GM12865 (cell line): ENCODE measurements at regions not wholly inside any gene's neighbourhood (a gene's known extent, or its start where the extent isn't known, plus 50 kb on each side); places are given as distances from the start of the nearest gene placed in this dataset.

Source experiments
- DNase-seq: peaks from one replicate; pipeline ENCODE4 v3.0.0; 2010; ENCODE audit warnings: low read depth
- H3K4me3 ChIP-seq: 2 replicates; pipeline ENCODE4 v1.5.1; 2011; ENCODE audit warnings: mild to moderate bottlenecking, low read depth, low read length, control low read depth
- TF ChIP-seq, protein P1 (sequence below): IDR thresholded peaks from 2 replicates; pipeline ENCODE4 v1.5.1; 2011; ENCODE audit warnings: low read length, control low read depth, low read depth, inconsistent platforms; ENCODE audit not compliant: insufficient read depth; ENCODE audit errors: missing control alignments

DNA sequence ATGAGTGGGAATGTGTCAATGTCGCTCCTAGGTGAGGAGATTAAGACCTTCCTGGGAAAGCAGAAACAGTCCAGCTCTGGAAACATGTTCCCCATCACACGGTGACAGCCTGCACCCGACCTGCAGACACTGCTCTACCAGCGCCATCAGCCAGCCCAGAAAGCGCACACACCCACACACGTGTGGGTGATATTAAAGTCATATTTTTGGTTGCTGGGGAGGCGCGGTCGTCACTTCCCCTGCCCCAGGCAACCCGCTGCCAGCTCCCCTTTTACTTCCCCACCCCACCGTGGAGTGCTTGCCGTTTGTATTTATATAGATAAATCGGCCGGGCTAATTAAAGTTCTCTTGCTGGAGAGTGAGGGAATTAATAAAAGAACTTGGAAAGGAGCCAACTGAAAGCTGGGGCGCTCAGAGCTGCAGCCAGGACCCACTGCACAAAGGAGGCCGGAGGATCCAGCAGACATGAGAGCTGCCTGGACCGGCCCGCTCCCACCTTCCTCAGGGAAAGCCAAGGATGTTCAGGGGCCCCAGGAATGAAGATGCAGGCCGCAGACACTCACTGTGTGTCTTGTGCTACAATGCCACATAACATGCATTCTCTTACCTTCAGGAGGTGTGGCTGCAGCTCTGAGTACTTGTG lies 145.2 kb upstream of the UNC5B start:
- no peak for DNase-seq
- no peak overlapping the region for H3K4me3 ChIP-seq
- TF ChIP-seq, protein P1, sequence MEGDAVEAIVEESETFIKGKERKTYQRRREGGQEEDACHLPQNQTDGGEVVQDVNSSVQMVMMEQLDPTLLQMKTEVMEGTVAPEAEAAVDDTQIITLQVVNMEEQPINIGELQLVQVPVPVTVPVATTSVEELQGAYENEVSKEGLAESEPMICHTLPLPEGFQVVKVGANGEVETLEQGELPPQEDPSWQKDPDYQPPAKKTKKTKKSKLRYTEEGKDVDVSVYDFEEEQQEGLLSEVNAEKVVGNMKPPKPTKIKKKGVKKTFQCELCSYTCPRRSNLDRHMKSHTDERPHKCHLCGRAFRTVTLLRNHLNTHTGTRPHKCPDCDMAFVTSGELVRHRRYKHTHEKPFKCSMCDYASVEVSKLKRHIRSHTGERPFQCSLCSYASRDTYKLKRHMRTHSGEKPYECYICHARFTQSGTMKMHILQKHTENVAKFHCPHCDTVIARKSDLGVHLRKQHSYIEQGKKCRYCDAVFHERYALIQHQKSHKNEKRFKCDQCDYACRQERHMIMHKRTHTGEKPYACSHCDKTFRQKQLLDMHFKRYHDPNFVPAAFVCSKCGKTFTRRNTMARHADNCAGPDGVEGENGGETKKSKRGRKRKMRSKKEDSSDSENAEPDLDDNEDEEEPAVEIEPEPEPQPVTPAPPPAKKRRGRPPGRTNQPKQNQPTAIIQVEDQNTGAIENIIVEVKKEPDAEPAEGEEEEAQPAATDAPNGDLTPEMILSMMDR, result no peak

DNA sequence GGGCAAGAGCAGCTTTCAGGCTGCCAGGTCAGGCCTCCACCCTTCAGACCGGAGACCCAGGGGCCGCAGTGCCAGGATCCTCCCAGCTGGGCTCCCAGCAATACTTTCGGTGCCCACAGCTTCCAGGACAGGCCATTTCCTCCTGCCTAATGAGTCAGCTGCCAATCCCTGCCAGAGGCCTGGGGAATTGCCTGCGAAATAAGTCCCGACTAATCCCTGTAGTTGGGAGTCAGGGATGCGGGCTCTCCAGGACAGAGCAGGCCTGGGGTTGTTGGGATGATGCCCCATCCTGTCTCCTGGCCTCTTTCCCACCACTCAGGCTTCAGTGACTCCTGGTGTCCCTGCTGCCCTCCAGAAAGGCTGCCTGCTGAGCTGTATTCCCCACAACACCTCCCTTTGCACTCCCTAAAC lies 143.5 kb upstream of the UNC5B start:
- TF ChIP-seq, protein P1, result no peak
- H3K4me3 ChIP-seq, result no peak overlapping the region
- no peak for DNase-seq

DNA sequence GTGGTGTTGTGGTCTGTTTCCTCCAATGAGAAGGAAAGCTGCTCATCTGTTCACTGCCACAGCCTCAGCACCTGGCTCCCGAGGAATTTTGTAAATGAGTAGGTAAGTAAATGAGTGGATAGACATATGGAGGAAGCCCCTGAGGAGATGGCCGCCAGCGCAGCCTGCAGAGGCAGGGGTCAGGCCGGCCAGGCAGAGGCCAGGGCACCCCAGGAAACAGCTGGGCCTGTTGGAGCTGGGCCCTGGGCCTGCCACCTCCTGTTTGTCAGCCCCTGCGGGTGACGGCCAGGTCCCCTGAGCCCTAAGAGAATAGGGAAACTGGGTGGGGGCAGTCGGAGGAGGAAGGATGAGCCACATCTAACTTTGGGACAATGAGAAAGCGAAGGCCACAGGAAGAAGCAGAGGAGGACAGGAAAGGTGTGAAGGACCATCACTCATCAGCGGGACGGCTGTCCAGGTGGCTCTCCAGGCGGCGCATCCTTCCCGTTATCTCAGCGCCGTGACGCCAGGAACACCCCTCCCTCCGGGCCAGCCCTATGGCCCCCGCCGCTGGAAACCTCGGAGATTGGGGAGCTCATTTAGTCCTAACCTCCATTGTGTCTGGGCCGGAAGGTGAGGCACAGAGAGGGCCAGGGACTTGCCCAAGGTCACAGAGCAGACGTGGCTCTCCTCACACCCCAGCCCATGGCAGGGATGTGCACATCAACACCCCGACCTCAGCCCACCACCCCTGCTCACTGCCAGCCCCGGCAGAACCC lies 142.3 kb upstream of the UNC5B start:
- no peak for DNase-seq
- H3K4me3 ChIP-seq, result no peak overlapping the region
- TF ChIP-seq, protein P1, result no peak

DNA sequence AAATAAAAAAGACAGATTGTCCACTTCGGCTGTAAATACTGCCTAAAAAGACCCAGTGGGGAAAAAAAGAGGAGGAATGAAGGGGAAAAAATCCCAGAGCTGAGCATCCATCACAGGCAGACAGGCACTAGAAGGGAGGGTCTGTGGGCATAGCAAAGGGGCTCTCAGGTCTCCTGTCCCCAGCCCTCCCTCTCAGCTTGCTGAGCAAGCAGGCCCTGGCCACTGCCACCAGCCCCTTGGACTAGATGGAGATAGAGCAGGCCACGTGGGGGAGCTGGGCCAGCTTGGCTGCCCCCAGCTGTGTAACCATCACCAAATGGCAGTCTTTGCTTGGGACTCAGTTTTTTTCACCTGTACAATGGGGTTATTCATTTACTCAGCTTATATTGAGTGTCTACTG lies 141.6 kb upstream of the UNC5B start:
- TF ChIP-seq, protein P1, result no peak
- no peak for DNase-seq

DNA sequence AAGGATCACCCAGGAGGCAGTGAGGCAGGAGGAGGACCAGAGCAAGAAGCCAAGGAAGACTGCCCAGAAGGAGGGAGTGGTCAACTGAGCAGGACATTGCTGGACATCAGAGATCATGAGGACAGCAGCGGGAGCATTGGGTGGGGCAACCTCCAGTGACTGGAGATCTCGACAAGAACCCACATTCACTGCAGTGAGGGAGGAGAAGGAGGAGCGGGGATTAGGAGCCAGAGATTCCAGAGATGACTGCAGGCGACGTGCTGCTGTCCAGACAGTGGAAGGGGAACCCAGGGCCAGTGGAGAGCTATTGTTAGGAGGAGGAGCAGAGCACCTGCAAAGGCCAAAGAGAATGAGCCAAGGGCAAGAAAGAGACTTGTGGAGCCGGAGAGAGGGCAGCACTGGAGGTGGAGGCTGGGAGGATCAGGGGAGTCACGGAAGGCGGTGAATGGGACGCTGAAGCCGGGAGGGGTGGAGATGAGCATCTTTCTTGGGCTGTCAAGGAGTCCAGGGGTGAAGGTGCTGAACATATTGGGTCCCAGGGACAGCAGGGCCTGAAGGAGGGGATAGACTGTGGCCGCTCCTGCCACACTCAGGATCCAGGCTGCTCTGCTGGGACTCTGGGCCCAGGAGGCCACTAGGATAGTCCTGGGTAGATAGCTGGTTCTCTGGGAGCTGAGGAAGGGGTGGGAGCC lies 140.1 kb upstream of the UNC5B start:
- TF ChIP-seq, protein P1, result no peak
- no peak for DNase-seq

More for the DNA sequence above, 141.6 kb upstream of the UNC5B start:
- no peak overlapping the region for H3K4me3 ChIP-seq

DNA sequence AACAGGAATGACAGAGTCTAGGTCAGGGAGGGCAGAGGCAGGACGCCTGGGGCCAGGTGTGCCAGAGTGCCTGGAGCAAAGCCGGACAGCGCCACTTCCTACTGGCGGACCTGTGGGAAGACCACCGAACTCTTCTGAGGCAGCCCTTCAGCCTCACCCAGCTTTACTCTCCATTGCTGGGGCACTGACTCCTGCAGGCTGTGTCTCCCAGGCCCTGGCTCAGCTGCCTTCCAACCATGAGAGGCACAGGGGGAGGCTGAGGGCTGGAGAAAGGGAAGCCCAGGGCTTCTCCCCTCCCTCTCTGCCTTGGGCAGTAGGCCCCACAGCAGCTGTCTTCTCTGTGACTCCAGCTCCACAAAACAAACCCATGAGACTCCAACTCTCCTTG lies 139.6 kb upstream of the UNC5B start:
- DNase-seq, result no peak
- TF ChIP-seq, protein P1, result no peak

More for the DNA sequence above, 140.1 kb upstream of the UNC5B start:
- no peak overlapping the region for H3K4me3 ChIP-seq

More for the DNA sequence above, 139.6 kb upstream of the UNC5B start:
- no peak overlapping the region for H3K4me3 ChIP-seq
